IMR-90 (cell line): ENCODE measurements at regions not wholly inside any gene's neighbourhood (a gene's known extent, or its start where the extent isn't known, plus 50 kb on each side); places are given as distances from the start of the nearest gene placed in this dataset.

ENCODE experiments used
- ATAC-seq: fragments of 200-7000 bp; cut with Tn5 transposase; 2 replicates; pipeline ENCODE4 v1.9.1; 2020; ENCODE audit warnings: low read depth, mild to moderate bottlenecking, moderate library complexity
- BruUV-seq: library from RNA; stranded (reverse); fragments of 400-500 nt; replicated peaks from 2 replicates; lab custom pipeline; 2021; lab: Mats Ljungman, UMichigan
- CTCF ChIA-PET: fragments of 300-600 bp; formaldehyde crosslinking; extraction: SDS; loops from one replicate; lab custom pipeline; 2021; ENCODE audit warnings: antibody characterized with exemption; lab: Yijun Ruan, JAX
- POLR2A ChIA-PET: fragments of 300-600 bp; sonication (Branson Sonifier 250); formaldehyde crosslinking; loops from one replicate; lab custom pipeline; 2022; ENCODE audit warnings: antibody characterized with exemption; ENCODE audit not compliant: unreplicated experiment; lab: Charles Lee
- DNase-seq: peaks from one replicate; pipeline ENCODE4 v3.0.0; 2013
- H2AFZ ChIP-seq: replicated peaks from 2 replicates; pipeline ENCODE3; 2013; ENCODE audit warnings: low read length, mild to moderate bottlenecking; ENCODE audit not compliant: poor library complexity
- H2AK5ac ChIP-seq: 2 replicates; pipeline ENCODE4 v1.6.1; 2013; ENCODE audit warnings: low read depth, low read length, inconsistent platforms
- H2AK9ac ChIP-seq: replicated peaks from 2 replicates; pipeline ENCODE3; 2013; ENCODE audit warnings: mild to moderate bottlenecking, low read depth, low read length, moderate library complexity; ENCODE audit not compliant: poor library complexity
- H2BK120ac ChIP-seq: 2 replicates; pipeline ENCODE4 v1.6.1; 2013; ENCODE audit warnings: low read depth, low read length, inconsistent platforms
- H2BK15ac ChIP-seq: 3 replicates; pipeline ENCODE4 v1.6.1; 2013; ENCODE audit warnings: low read depth, low read length, inconsistent platforms
- H2BK20ac ChIP-seq: 2 replicates; pipeline ENCODE4 v1.6.1; 2013; ENCODE audit warnings: low read depth, mild to moderate bottlenecking, inconsistent platforms, low read length, moderate library complexity
- H2BK5ac ChIP-seq: 2 replicates; pipeline ENCODE4 v1.6.1; 2013; ENCODE audit warnings: mild to moderate bottlenecking, low read depth, low read length, inconsistent platforms; ENCODE audit not compliant: poor library complexity, severe bottlenecking
- H3K14ac ChIP-seq: replicated peaks from 2 replicates; pipeline ENCODE4 v1.6.1; 2013; ENCODE audit warnings: low read depth, low read length, inconsistent platforms
- H3K18ac ChIP-seq: 2 replicates; pipeline ENCODE4 v1.6.1; 2013; ENCODE audit warnings: low read depth, low read length, control low read depth
- H3K23ac ChIP-seq: 2 replicates; pipeline ENCODE4 v1.6.1; 2013; ENCODE audit warnings: low read depth, low read length, inconsistent platforms
- H3K27ac ChIP-seq: 2 replicates; pipeline ENCODE4 v1.5.1; 2013; ENCODE audit warnings: mild to moderate bottlenecking, control low read depth, low read length; ENCODE audit not compliant: insufficient read depth
- H3K27me3 ChIP-seq: 2 replicates; pipeline ENCODE4 v1.6.1; 2013; ENCODE audit warnings: low read length; ENCODE audit not compliant: control insufficient read depth, insufficient read depth
- H3K36me3 ChIP-seq: 2 replicates; pipeline ENCODE4 v1.6.1; 2013; ENCODE audit warnings: low read length, mixed read lengths; ENCODE audit not compliant: control insufficient read depth, insufficient read depth
- H3K4ac ChIP-seq: 2 replicates; pipeline ENCODE4 v1.6.1; 2013; ENCODE audit warnings: low read depth, low read length, inconsistent platforms
- H3K4me1 ChIP-seq: 2 replicates; pipeline ENCODE4 v1.6.1; 2013; ENCODE audit warnings: low read length, mixed read lengths; ENCODE audit not compliant: control insufficient read depth, insufficient read depth
- H3K4me2 ChIP-seq: 2 replicates; pipeline ENCODE4 v1.6.1; 2013; ENCODE audit warnings: low read depth, mild to moderate bottlenecking, control low read depth, low read length, moderate library complexity
- H3K4me3 ChIP-seq: 2 replicates; pipeline ENCODE4 v1.5.1; 2013; ENCODE audit warnings: low read depth, mild to moderate bottlenecking, control low read depth, low read length, moderate library complexity; ENCODE audit not compliant: insufficient read depth
- H3K56ac ChIP-seq: 2 replicates; pipeline ENCODE4 v1.6.1; 2013; ENCODE audit warnings: low read length, inconsistent platforms; ENCODE audit not compliant: insufficient read depth; ENCODE audit errors: extremely low read depth
- H3K79me1 ChIP-seq, 2 experiments: 2 replicates each; pipeline ENCODE4 v1.6.1; 2013; ENCODE audit warnings: low read length in 2 of 2, inconsistent platforms in 1 of 2, low read depth in 1 of 2
- H3K9ac ChIP-seq: 2 replicates; pipeline ENCODE4 v1.6.1; 2013; ENCODE audit warnings: low read depth, low read length, control low read depth
- H3K9me1 ChIP-seq: 2 replicates; pipeline ENCODE4 v1.6.1; 2013; ENCODE audit warnings: low read length, inconsistent platforms; ENCODE audit not compliant: insufficient read depth
- H3K9me3 ChIP-seq: 2 replicates; pipeline ENCODE4 v1.6.1; 2013; ENCODE audit warnings: low read length; ENCODE audit not compliant: control insufficient read depth, insufficient read depth
- H4K20me1 ChIP-seq: 2 replicates; pipeline ENCODE4 v1.6.1; 2013; ENCODE audit warnings: low read length, inconsistent platforms; ENCODE audit not compliant: insufficient read depth
- H4K5ac ChIP-seq: 2 replicates; pipeline ENCODE4 v1.6.1; 2013; ENCODE audit warnings: mild to moderate bottlenecking, low read depth, low read length, control low read depth
- H4K8ac ChIP-seq, 2 experiments: 2 replicates each; pipeline ENCODE4 v1.6.1; 2013; ENCODE audit warnings: low read depth in 2 of 2, low read length in 2 of 2, control low read depth in 1 of 2, inconsistent platforms in 1 of 2
- H4K91ac ChIP-seq: 2 replicates; pipeline ENCODE4 v1.6.1; 2013; ENCODE audit warnings: low read depth, low read length, inconsistent platforms; ENCODE audit not compliant: insufficient read depth
- CTCF ChIP-seq: conservative IDR thresholded peaks from 2 replicates; pipeline ENCODE4 v1.5.1; 2012; ENCODE audit warnings: mild to moderate bottlenecking, low read depth, low read length, improper control_type of control experiment
- RAD21 ChIP-seq: IDR thresholded peaks from 2 replicates; pipeline ENCODE4 v1.6.1; 2012; ENCODE audit warnings: low read length, improper control_type of control experiment
- RCOR1 ChIP-seq: IDR thresholded peaks from 2 replicates; pipeline ENCODE4 v1.6.1; 2012; ENCODE audit warnings: mild to moderate bottlenecking, low read length, improper control_type of control experiment; ENCODE audit not compliant: insufficient replicate concordance
- WGBS, 2 experiments: methylation state at CpG; one replicate each; pipeline versions ENCODE4 v1.1.5 to v1.1.7; 2013; ENCODE audit warnings: missing lambda C conversion rate in 2 of 2; ENCODE audit not compliant: insufficient read length in 1 of 2; ENCODE audit errors: extremely low coverage in 2 of 2; 5-methylcytosine and 5-hydroxymethylcytosine counted together
- dilution Hi-C: fragments of 300-500 bp; cut with HindIII; formaldehyde crosslinking; loops from one replicate; pipeline ENCODE4 v1.14.3; 2018; ENCODE audit warnings: low sequenced_read_pairs; ENCODE audit not compliant: unreplicated experiment
- in situ Hi-C: fragments of 300-500 bp; cut with MboI; formaldehyde crosslinking; loops from 3 replicates; pipeline ENCODE4 v1.14.3; 2019; ENCODE audit warnings: low sequenced_read_pairs, inconsistent platforms, mixed read lengths
- intact Hi-C: fragments of 100-400 bp; cut with micrococcal nuclease; formaldehyde crosslinking; loops from 2 replicates; pipeline ENCODE4 v1.10.0; 2022

GRCh38 chr5:164098979-164099378, 593.6 kb downstream of the MAT2B start:
- no peak overlapping the region for H4K8ac ChIP-seq
- H4K5ac ChIP-seq: no peak overlapping the region
- dilution Hi-C loops (no loop called here), intact Hi-C loops (no loop called here), in situ Hi-C loops (no loop called here)
- H3K79me1 ChIP-seq: no peaks in the 10 kb centered on the region
- no peak overlapping the region for H2AFZ ChIP-seq
- no peak overlapping the region for H2BK15ac ChIP-seq
- H2BK20ac ChIP-seq: no peak overlapping the region
- H3K27me3 ChIP-seq: no peaks in the 10 kb centered on the region
- no peak overlapping the region for H3K4me2 ChIP-seq
- DNase-seq: no peak
- no peaks in the 10 kb centered on the region for H3K9me3 ChIP-seq
- H3K56ac ChIP-seq: no peak overlapping the region
- H3K18ac ChIP-seq: no peak overlapping the region
- WGBS, 2 experiments: 61% methylated on average over 3 of the region's 6 CpGs; no CpG with 5 or more reads in 1 of the 2 experiments
- H2AK5ac ChIP-seq: no peak overlapping the region
- no peaks in the 10 kb centered on the region for H4K20me1 ChIP-seq
- CTCF ChIA-PET: no interaction called here
- H3K4ac ChIP-seq: no peak overlapping the region
- H3K36me3 ChIP-seq: no peaks in the 10 kb centered on the region
- no peak overlapping the region for H2BK5ac ChIP-seq
- no peak overlapping the region for H4K91ac ChIP-seq
- no peak for ATAC-seq
- TF ChIP-seq CTCF (no peak), RCOR1 (no peak), RAD21 (no peak)
- H3K27ac ChIP-seq: no peak overlapping the region
- no peak overlapping the region for H3K9ac ChIP-seq
- no peak overlapping the region for H3K4me3 ChIP-seq
- no peaks in the 10 kb centered on the region for H3K9me1 ChIP-seq
- no peak overlapping the region for H2AK9ac ChIP-seq
- H2BK120ac ChIP-seq: no peak overlapping the region
- POLR2A ChIA-PET: no interaction called here
- no peak overlapping the region for H3K14ac ChIP-seq
- no TSS peak for BruUV-seq
- H3K23ac ChIP-seq: no peak overlapping the region
- no peaks in the 10 kb centered on the region for H3K4me1 ChIP-seq
